ENCODE measurements at regions not wholly inside any gene's neighbourhood (a gene's known extent, or its start where the extent isn't known, plus 50 kb on each side); places are given as distances from the start of the nearest gene placed in this dataset.
A peak's percentile ranks its signal among the peaks of the same experiment; 100 is the strongest.
"Not testable (repeated sequence)": the region's sequence is repeated elsewhere in the genome, so short reads cannot be mapped to it uniquely, and the experiment has no call there.

DNA sequence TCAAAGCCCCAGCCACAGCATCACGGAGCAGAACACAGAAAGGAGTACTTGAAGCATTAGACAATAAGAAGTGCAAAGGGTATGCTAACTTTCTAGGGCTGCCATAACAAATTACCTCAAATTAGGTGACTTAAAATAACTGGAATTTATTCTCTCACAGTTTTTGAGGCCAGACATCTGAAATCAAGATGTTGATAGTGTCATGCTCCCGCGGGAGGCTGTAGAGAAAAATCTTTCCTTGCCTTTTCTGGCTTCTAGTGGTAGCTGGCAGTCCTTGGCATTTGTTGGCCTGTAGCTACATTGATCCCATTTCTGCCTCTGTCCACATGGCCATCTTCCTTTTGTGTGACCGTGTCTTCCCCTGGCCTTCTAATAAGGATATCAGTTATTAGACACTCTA lies 51.9 kb upstream of the SPDL1 start:
- DNase-seq: no peak

DNA sequence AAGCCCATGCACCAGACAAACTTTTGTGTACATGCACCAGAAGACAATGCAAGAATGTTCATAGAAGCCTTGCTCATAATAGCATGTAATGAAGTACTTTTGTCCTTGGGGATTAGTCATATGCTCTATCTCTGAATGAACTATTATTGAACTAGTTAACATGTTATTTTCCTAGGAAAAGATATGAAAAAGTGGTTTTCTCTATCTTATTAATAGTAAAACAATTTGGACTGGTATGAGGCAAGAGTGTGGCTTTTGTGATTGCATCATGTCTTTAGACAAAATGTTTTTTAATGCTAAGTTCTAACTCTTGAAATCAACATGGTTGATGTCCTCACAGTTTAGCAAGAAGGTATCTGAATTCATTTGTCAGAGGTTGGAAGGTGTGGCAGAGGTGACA lies 55.7 kb upstream of the SPDL1 start:
- DNase-seq: no peak

DNA sequence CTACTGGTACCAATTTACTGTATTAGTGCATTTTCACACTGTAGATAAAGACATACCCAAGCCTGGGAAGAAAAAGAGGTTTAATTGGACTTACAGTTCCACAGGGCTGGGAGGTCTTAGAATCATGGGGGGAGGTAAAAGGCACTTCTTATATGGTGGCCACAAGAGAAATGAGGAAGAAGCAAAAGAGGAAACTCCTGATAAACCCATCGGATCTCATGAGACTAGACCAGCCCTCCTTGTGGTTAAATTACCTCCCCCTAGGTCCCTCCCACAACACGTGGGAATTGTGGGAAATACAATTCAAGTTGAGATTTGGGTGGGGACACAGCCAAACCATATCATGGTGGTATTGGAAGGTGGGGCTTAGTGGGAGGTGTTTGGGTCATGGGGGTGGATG lies 56.5 kb upstream of the SPDL1 start:
- peak; percentile 22 for DNase-seq

DNA sequence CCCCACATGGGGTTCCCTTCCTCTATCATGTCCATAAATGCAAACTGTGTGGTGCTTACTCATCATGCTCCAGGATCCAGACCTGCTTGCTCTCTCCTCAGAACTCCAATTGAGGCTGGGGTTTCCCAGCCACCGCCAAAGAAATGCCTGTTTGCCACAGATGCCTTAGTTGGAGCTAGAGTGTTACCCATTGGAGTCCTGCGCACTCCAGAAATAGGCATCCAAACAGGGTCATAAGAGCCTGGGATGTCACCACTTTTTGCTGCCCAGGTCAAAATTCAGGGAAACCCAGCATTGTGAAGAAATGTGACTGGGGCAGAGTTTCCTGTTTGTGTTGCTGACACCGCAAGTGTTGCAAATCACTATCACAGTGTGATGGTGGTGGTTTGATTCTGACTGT lies 60.7 kb upstream of the SPDL1 start:
- no peak for DNase-seq

DNA sequence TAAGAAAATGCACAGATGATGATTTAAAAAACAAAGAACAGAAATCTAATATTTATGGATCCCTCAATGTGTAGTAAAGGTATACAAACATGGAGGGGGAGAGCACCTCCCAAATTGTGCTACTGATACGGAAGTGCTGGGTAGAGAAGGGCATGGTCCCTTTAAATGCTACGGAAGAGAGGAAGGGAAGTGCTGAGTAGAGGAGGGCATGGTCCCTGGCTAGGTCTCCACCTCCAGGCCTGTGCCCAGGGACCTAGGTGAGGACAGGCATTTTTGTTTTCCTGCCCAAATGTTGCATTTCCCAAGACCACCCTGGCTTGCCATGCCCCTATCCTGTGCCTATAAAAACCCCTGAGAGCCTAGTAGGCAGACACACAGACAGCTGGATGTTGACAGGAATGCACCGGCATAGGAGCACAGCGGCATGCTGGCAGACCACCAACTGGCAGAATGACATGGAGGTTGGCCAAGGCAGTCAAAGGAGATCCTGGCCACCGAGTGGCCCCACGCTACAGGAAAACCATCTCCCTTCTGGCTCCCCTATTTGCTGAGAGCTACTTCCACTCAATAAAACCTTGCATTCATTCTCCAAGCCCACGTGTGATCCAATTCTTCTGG lies 62.1 kb upstream of the SPDL1 start:
- DNase-seq: no peak

DNA sequence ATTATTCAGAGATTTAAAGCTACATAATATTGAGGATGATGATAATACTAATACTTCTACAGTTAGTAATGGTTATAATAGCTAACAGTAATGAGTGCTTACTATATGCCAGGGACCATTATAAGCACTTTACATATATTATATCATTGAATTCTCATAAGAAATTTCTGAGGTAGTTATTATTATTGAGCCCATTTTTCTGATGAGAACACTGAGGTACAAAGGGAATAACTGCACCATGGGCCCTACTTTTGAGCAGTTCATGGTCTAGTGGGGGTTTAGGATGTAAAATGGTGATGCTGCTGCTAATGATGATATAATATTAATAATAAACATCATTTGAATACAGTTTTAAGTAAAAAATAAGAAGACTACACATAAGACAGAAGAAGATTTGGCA lies 64.2 kb upstream of the SPDL1 start:
- DNase-seq: no peak

DNA sequence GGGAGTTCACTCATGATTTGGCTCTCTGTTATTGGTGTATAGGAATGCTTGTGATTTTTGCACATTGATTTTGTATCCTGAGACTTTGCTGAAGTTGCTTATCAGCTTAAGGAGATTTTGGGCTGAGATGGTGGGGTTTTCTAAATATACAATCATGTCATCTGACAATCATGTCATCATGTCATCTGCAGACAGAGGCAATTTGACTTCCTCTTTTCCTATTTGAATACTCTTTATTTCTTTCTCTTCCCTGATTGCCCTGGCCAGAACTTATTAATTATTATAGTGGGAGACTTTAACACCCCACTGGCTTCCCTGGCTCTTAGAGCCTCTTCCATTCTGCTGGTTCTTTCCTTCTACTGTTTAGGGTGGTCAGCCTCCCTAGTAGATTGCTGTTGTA lies 64.8 kb upstream of the SPDL1 start:
- DNase-seq: not testable (repeated sequence)

DNA sequence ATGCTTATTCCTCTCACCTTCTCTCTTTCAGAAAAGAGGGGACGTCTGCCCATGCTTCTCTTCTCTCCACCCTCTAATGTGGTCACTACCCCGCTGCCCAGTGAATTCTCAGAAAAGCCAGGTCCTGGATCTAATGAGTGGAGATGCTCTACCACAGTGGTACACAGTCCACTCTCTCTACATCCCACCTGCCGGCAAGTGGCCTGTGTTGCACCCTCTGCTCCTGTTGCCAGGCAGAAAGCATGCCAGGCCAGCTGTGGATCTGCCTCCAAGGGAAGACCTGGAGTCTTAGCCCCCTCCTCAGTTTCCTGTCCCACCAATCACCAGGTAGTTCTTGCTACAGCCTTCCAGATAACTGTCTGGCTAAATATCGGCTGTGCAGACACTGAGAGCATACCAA lies 71.2 kb upstream of the SPDL1 start:
- DNase-seq: no peak

DNA sequence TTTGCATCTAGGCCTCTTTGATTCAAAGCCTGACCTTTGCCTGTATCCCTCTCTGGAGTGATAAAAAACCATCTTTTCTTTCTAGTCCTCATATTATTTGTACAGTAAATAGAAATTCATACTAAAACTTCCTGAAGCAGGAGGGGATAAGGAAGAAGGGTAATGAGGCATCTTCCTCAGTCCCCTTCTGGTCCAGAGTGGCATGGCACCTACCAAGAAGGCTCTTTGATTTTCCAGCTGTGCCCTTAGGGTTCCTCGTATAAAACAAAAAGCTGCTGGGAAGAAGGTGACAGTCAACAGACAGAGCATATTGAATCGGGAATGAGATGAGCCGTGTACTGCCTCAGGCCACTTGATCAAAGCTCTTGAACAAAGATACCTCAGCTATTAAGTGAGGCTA lies 71.9 kb upstream of the SPDL1 start:
- no peak for DNase-seq

DNA sequence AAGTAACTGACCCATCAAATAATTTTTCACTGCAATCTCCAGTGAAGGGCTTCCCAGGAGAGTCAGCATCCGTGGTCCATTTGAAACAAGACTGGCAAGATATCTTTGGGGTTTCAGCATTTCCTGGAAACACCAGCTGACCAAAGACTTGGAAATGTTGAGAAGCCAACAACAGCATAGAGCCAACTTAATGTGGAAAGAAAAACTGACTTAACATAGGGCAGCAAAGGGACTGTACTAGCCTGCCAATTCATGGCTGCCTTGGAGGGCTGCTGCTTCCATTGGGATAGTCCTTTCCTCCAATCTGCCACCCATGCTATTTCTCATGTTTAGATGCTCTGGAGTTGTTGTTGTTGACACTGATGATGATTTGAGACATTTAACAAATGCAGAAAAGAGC lies 76.5 kb upstream of the SPDL1 start:
- no peak for DNase-seq

DNA sequence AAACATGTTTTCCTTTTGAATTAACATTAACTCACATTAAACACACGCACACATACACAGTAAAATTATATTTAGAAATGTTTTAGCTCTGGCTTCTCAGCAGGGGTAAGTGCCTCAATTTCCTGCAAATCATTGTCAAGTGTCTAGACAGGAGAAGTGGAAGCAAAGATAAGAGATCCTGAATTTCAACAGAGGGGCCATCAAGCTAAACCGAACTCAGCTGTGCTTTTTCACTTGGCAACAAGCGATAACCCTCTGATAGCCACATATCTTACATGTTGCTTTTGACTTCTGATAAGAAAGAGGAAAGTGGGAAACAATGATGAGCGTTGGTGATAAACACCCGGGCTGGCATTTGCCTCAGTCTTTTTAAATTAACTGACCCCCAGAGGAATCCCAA lies 79.7 kb upstream of the SPDL1 start:
- DNase-seq: peak; percentile 34

DNA sequence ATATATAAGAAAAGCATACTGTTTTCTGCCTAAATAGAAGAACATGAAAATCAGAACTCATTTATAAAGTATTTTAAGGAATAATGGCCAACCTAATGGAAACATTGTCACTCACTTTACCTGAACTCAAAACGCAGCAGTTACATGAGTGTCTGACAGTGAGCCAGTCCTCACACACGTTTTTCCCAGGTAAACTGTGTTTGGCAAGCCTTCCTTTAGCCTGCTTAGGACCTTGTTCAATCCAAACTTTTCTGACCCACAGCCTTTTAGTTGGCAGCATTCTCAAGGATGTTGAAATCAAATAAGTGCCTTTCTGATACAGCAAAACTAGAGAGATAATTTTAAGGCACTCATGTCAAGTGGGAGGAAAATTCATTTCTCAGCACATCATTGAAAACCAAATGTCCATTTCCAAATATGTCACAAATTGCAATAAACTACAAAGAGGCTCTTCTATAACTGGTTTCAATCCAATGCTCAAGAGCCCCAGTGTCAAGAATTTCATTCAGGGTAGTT lies 83.5 kb upstream of the SPDL1 start:
- DNase-seq: no peak

DNA sequence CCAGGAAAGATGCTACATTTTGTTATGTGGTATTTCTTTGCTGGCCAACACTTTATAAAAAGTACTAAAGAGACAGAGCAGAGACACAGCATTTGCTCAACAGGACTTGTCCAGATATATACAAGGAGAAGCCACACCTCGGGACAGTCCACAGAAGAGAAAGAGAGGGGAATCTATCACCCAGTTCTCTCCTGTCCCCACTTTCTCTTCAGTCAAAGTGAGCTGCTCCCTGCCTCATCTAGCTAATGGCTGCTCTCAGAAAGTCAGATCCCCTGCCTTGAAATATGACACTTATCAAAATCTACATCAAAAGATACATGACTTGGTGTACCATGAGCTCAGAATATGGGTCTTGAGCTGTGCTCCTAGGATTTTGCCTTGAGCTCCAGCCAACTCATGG lies 86.7 kb upstream of the SPDL1 start:
- no peak for DNase-seq

DNA sequence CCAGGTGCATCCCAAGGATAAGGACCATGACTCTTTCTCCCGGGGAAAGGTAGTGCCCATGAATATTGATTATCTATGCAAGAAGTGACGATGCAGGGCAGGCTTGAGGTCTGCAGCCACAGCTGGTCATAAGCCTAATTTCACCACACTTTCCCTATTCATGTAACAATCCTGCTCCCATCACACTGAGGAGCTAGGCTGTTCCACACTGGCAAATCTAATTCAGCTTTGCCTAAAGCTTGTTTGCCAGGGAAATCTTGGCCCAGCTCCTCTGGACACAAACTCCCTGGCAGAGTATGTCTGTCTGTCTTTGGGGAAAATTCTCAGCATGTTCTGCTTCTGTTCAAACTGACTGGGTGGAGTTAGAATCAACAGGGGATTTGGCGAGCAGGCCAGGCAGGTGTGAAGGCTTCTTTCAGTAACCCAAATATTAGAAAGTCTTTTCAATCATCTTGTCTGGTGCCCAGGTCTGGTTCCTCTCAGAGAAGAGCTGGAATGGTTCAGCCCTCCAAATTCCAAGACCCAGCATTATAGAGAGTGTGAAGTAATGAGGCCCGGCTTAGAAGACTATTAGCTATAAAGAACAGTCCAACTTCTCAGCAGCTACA lies 88.5 kb upstream of the SPDL1 start:
- DNase-seq: no peak

DNA sequence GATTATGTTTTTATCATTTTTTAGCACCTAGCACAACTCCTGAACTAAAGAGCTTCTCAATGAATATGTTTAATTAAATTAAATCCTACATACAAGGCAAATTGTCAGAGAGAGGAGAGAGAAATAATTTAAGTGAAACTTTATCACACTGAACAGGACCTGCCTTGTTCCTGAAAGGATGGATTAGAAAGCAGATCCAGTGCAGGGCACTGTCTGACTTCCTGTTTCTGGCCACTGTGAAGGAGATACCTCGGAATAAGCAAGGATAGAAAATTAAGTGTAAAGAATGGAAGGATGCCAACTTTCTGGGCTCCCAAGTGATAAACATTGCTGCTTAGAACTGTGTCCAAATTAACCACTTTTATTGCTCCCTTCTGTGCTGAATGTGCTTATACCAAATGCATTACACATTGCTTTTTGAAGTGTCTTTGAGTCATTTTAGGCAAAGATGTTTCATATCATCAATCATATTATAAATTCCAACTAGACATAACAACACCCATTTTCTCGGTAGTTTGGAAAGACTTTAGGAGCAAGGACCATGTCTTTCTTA lies 89.1 kb upstream of the SPDL1 start:
- no peak for DNase-seq

DNA sequence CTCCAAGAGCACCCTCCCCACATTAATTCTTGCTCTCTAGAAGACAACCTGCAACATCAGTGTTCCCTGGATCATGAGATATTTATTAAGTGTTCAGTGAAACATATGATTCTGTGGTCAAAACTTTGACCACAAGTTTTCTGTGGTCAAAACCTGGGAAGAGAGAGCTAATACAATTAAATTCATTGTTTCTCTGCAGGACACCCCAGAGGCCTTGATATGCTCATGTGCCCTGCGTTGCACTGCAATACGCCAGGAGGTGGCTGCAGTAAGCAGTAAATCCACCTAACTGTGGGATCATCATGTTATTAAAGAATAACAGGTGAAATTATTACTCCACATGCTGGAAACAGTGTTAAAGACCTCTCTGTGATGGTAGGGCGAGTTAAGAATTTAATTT lies 109.3 kb upstream of the SPDL1 start:
- no peak for DNase-seq

DNA sequence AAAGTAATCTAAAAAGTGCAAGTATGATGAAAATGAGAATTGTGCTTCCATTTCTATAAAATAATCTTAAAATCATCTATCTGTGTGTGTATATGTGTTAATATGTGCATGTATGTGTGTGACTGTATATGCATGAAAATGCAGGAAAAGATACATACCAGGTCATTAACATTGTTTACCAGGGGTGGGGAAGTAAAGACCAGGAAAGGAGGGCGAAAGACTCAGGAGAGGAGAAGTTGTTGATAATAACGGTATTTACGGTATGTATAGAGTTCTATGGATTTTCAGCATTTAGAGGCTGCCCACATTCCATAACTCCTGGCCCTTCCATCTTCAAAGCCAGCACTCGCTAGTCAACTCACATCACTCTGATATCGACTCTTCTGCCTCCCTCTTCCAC lies 111.0 kb upstream of the SPDL1 start:
- DNase-seq: no peak

DNA sequence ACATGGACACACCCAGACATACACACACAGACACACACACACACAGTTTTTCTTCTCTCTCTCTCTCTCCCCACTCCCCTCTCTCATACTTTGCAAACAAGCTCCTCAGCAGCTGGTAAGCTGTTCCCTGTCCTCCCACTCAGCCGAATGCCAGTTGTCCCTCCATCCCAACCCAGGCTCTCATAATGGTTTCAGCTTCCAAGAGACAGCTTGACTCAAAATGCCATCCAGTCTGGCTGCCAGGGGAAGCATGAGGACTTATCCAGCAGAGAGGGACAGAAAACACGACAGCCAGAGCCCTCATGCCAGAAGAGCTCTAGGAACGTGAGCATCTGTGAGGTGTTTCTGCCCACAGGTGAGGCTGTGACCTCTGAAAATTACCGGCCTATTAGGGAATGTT lies 112.6 kb upstream of the SPDL1 start:
- DNase-seq: no peak

DNA sequence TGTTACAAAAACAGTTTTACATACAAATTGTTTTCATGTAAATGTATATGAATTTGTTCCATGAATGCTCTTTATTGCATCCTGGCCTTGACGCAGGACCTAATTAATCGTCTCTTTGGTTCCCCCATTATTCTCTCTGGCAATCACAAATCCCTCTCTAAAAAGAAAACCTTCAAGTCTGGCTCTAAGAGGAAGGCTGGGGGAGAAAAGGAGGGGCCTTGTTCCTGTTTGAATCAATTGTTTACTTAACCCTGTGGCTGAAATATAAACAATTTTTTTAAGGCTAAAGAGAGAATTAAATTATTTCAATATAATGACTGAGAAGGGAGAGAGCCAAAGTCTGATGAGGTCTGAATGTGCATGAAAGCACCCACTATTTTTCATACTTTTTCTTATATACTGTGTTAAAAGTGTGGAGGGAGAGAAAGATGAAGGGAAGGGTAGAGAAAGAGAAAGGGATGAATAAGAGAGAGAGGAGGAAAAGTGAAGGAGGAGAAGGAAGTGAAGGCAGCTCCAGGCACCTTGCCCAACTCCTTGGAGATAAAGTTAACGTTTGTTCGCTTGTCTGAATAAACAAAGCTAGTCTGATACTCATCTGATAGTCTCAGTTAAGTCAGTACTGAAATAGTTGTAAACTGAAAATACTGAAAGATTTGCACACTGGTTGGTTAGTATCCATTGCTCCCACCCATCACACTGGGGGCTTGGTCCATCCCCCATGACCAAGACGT lies 116.4 kb upstream of the SPDL1 start:
- no peak for DNase-seq

DNA sequence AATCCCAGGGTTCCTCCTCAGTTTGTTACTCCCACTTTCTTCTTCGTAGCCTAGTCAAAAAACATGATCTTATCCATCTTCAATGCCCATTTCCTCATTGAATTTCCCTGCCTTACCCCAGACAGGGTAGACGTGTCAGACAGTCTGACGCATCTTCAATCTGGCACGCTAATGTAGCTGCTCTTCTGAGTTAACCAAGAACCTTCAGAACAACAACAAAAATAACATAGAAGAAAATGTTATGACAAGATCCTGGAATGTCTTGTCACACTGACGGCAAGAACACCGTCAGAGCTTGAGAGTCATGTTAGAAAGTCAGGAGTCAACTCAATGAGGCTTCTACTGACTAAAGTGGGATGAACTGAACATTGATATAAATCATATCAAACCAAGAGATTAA lies 122.7 kb upstream of the SPDL1 start:
- no peak for DNase-seq

DNA sequence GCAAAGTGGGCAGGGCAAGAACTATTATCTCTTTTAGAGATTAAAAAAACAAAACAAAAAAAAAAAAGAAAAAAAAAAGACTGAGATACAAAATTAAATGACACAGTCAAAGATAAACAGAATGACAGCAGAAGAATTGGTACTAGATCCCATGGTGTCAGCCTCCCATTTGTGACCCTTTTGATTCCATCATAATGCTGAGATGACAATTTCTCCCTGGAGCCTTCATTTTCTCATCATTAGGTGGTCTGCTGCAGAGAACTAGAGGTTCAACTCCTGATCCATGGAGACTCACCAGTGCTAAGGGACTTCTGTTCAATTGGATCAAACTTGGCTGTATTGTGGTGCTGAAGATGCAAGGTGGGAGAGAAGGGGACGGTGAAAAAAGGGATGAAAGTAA lies 123.5 kb upstream of the SPDL1 start:
- no peak for DNase-seq

DNA sequence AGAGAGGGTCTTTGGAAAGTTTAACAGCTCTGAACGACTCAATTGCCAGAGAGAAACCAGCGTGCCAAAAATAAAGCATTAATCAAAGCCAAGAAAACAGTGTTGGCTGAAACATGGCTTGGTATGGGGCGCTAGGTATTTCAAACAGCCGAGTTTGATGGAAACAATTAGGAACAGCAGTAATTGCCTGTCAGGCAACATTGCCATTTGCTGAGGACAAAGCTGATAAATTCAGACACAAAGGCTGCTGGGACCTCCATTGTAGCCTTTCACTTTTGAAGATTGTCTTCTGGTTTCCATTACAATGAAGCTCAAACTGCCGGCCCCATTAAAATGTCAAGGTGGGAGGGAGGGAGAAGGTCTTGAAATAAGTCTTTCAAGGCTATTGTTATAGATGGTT lies 125.4 kb upstream of the SPDL1 start:
- DNase-seq: no peak

DNA sequence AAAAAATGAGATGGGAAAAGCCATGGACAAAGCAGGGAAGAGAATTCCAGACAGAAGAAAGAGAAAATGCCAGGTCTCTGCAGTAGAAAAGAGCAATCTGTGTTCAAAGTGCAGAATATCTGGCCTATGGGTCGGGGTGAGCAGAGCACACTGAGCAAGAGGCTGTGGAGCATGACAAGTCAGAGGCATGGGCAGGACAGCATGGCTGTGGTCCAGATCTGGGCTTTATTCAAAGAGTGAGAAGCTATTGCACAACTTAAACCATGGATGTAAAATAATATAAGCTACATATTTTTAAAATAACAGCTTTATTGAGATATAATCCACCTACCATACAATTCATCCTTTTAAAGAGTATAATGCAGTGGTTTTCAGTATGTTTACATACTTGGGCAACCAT lies 133.1 kb upstream of the SPDL1 start:
- no peak for DNase-seq

DNA sequence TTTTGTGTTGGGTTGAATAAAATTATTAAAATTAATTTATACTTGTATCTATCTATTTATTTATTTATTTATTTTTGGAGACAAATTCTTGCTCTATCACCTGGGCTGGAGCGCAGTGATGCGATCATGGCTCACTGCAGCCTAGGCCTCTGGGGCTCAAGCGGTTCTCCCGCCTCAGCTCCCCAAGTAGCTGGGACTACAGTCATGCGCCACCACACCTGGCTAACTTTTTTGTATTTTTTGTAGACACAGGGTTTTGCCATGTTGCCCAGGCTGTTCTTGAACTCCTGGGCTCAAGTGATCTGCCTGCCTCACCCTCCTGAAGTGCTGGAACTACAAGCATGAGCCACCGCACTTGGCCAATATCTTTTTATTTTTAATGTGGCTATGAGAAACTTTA lies 134.7 kb upstream of the SPDL1 start:
- no peak for DNase-seq
